ENCODE measurements at regions not wholly inside any gene's neighbourhood (a gene's known extent, or its start where the extent isn't known, plus 50 kb on each side); places are given as distances from the start of the nearest gene placed in this dataset.

GRCh38 chrY:19574939-19575338 lies 169.6 kb downstream of the KDM5D start:
- POLR2A ChIA-PET, result no interaction called here
- no peak for TF ChIP-seq CTCF (IDR thresholded peaks at IDR 0.05; ENCODE audit: insufficient read depth, low read length, missing control alignments)
- no peak overlapping the region for H3K4me3 ChIP-seq (ENCODE audit: low read depth, low read length)
- CTCF ChIA-PET, result no interaction called here
- DNase-seq (ENCODE audit: low read depth, low spot score), result no peak

GRCh38 chrY:19573646-19574045 lies 170.9 kb downstream of the KDM5D start:
- DNase-seq (ENCODE audit: low read depth, low spot score), result no peak
- ChIA-PET CTCF (no interaction called here), POLR2A (no interaction called here)
- TF ChIP-seq CTCF (IDR thresholded peaks at IDR 0.05; ENCODE audit: insufficient read depth, low read length, missing control alignments), result no peak
- H3K4me3 ChIP-seq (ENCODE audit: low read depth, low read length), result no peak overlapping the region

DNA sequence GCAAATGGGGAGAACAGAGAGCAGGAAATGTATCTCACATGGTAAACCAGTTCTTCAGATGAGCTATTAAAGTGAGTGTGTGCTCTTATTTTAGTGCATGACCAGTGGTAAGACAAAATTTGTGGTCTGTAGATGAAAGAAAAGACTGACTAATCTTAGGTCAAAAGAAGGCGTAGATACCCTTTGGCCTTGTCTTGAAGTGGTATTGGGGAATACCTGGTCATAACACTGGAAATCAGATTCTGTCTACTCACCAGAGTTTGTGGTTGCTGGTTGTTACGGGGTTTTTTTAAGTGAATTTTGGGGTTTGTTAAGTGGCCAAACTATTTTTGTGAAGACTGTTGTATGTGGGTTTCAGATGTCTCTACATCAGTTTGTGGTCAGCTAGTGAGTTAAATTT lies 173.5 kb downstream of the KDM5D start:
- ChIA-PET POLR2A (interaction anchor here (0.7 kb wide), 1 partner anchor 507 kb away, joined by 3 read pairs; no protein-coding TSS in a partner anchor), CTCF (no interaction called here)
- DNase-seq (ENCODE audit: low read depth, low spot score), result no peak
- no peak for TF ChIP-seq CTCF (IDR thresholded peaks at IDR 0.05; ENCODE audit: insufficient read depth, low read length, missing control alignments)
- no peak overlapping the region for H3K4me3 ChIP-seq (ENCODE audit: low read depth, low read length)

- no peak for TF ChIP-seq CTCF (IDR thresholded peaks at IDR 0.05; ENCODE audit: insufficient read depth, low read length, missing control alignments)
- no peak for DNase-seq (ENCODE audit: low read depth, low spot score)
- CTCF ChIA-PET, result no interaction called here
- H3K4me3 ChIP-seq (ENCODE audit: low read depth, low read length), result peak overlapping the region; percentile 79
- POLR2A ChIA-PET, result no interaction called here
Measured at GRCh38 chrY:19567943-19568342, 176.6 kb downstream of the KDM5D start.

DNA sequence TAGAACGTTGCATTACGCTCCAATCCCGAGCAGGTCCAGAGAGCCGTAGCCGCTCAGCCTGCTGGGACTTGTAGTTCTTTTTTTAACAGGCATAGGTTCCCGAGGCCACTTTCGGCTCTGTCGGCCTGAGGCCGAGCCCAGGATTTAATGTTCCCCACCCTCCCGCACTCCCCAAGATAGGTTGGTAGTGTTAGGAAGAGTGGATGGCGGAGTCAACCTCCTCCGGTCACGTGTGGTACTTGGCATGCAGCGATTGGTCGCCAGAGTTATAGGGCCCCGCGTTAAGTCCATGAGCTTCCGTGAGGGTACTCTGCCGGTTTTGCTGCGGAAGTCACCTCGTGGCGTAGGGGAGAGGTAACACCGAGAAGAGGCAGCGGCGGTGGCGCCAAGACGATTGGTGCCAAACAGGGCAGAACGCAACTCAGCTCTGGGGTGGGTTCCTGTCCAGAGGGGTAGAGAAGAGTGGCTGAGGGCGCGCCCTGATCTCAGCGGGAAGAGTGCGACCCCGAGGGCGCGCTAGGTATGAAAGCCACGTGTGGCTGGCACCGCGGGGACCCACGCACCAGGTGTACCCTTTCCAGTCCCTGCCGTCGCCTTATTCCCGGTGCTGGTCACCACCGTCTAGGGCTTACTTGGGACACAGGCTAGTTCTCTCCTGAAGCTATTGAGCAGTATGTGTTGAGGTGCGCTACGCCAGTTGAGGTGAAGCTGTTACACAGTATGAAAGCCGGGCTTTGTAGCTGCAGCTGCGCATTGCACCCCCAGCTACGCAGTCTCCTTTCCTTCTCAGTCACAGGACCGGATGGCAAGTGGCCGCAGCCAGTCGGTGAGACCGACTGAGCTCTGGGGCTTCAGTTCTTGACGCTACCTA lies 177.2 kb downstream of the KDM5D start:
- CTCF ChIA-PET, result no interaction called here
- DNase-seq (ENCODE audit: low read depth, low spot score), result peak; percentile 74
- TF ChIP-seq CTCF (IDR thresholded peaks at IDR 0.05; ENCODE audit: insufficient read depth, low read length, missing control alignments), result no peak
- POLR2A ChIA-PET, result no interaction called here
- H3K4me3 ChIP-seq (ENCODE audit: low read depth, low read length), result peak overlapping the region; percentile 79

GRCh38 chrY:19559161-19559560 lies 185.4 kb downstream of the KDM5D start:
- no peak overlapping the region for H3K4me3 ChIP-seq (ENCODE audit: low read depth, low read length)
- CTCF ChIA-PET, result no interaction called here
- POLR2A ChIA-PET, result no interaction called here
- TF ChIP-seq CTCF (IDR thresholded peaks at IDR 0.05; ENCODE audit: insufficient read depth, low read length, missing control alignments), result no peak
- DNase-seq (ENCODE audit: low read depth, low spot score), result no peak
